SK-N-SH (cell line): ENCODE measurements at regions not wholly inside any gene's neighbourhood (a gene's known extent, or its start where the extent isn't known, plus 50 kb on each side); places are given as distances from the start of the nearest gene placed in this dataset.

Experiments
- CTCF ChIA-PET: fragments of 300-600, 350-600 bp; formaldehyde crosslinking; extraction: SDS; loops from one replicate; lab custom pipeline; 2021; lab: Yijun Ruan, JAX
- POLR2A ChIA-PET: fragments of 350-600 bp; sonication (Branson Sonifier 250); formaldehyde crosslinking; extraction: SDS; loops from one replicate; lab custom pipeline; 2020; ENCODE audit warnings: antibody characterized with exemption, inconsistent platforms; lab: Yijun Ruan, JAX
- DNase-seq: peaks from one replicate; pipeline ENCODE4 v3.0.0; 2012
- H2AFZ ChIP-seq: fragments of 200-600 bp; sonication (generic); 2 replicates; pipeline ENCODE4 v1.8.1; 2016; ENCODE audit warnings: antibody characterized with exemption, mild to moderate bottlenecking, low read depth
- H3F3A ChIP-seq: fragments of 200-600 bp; sonication (generic); replicated peaks from 2 replicates; pipeline ENCODE3; 2016; ENCODE audit warnings: antibody characterized with exemption, mild to moderate bottlenecking; ENCODE audit not compliant: insufficient read depth
- H3K27ac ChIP-seq, 2 experiments: fragments of 200-500 bp in 1 of 2; fragments of 200-600 bp in 1 of 2; sonication (Bioruptor generic) in 1 of 2; sonication (generic), shearing (Covaris generic) in 1 of 2; 2 replicates each; pipeline versions ENCODE4 v1.5.1 to v1.6.1; 2014 to 2016; ENCODE audit warnings: low read depth in 2 of 2, inconsistent platforms in 1 of 2, low read length in 1 of 2, mild to moderate bottlenecking in 1 of 2, mixed read lengths in 1 of 2
- H3K27me3 ChIP-seq: fragments of 200-600 bp; sonication (generic), shearing (Covaris generic); 2 replicates; pipeline ENCODE4 v1.6.1; 2016; ENCODE audit warnings: mixed run types; ENCODE audit not compliant: insufficient read depth
- H3K36me3 ChIP-seq, 2 experiments: fragments of 200-500 bp in 1 of 2; fragments of 200-600 bp in 1 of 2; sonication (Bioruptor generic) in 1 of 2; sonication (generic) in 1 of 2; replicated peaks in 1 of 2; 2 replicates each; pipeline versions ENCODE3 to v1.5.1; 2014 to 2016; ENCODE audit warnings: low read length in 1 of 2, mild to moderate bottlenecking in 1 of 2; ENCODE audit not compliant: insufficient read depth in 2 of 2, control insufficient read depth in 1 of 2
- H3K4me1 ChIP-seq, 2 experiments: fragments of 200-500 bp in 1 of 2; fragments of 200-600 bp in 1 of 2; sonication (Bioruptor generic) in 1 of 2; sonication (generic), shearing (Covaris generic) in 1 of 2; 2 replicates each; pipeline versions ENCODE4 v1.5.1 to v1.6.1; 2014 to 2016; ENCODE audit warnings: low read depth in 1 of 2, low read length in 1 of 2, mixed run types in 1 of 2; ENCODE audit not compliant: insufficient read depth in 2 of 2, control insufficient read depth in 1 of 2
- H3K4me2 ChIP-seq: fragments of 200-600 bp; sonication (generic), shearing (Covaris generic); 2 replicates; pipeline ENCODE4 v1.6.1; 2017; ENCODE audit warnings: mixed run types
- H3K4me3 ChIP-seq, 2 experiments: fragments of 200-500 bp in 1 of 2; fragments of 200-600 bp in 1 of 2; sonication (Bioruptor generic) in 1 of 2; sonication (generic), shearing (Covaris generic) in 1 of 2; 2 replicates each; pipeline versions ENCODE4 v1.5.1 to v1.8.1; 2014 to 2016; ENCODE audit warnings: low read depth in 2 of 2, inconsistent platforms in 1 of 2, low read length in 1 of 2, mild to moderate bottlenecking in 1 of 2, mixed read lengths in 1 of 2, moderate library complexity in 1 of 2
- H3K79me2 ChIP-seq: fragments of 200-600 bp; sonication (generic); 2 replicates; pipeline ENCODE4 v1.8.1; 2017; ENCODE audit warnings: mild to moderate bottlenecking; ENCODE audit not compliant: insufficient read depth
- H3K9ac ChIP-seq: fragments of 200-600 bp; sonication (generic); 2 replicates; pipeline ENCODE4 v1.6.1; 2017; ENCODE audit warnings: mixed run types
- H3K9me2 ChIP-seq: fragments of 200-600 bp; sonication (generic); 2 replicates; pipeline ENCODE4 v1.6.1; 2017; ENCODE audit warnings: mixed run types
- H3K9me3 ChIP-seq: fragments of 200-600 bp; sonication (generic); 2 replicates; pipeline ENCODE4 v1.6.1; 2017; ENCODE audit warnings: mixed run types, mild to moderate bottlenecking, moderate library complexity
- H4K20me1 ChIP-seq: fragments of 200-600 bp; sonication (generic); 2 replicates; pipeline ENCODE4 v1.6.1; 2017; ENCODE audit warnings: mild to moderate bottlenecking, mixed run types; ENCODE audit not compliant: insufficient read depth
- CTCF ChIP-seq: fragments of 200-600 bp; sonication (generic); IDR thresholded peaks from 2 replicates; pipeline ENCODE4 v1.6.1; 2017; ENCODE audit warnings: antibody characterized with exemption, mild to moderate bottlenecking, moderate library complexity
- ELF1 ChIP-seq: IDR thresholded peaks from 2 replicates; pipeline ENCODE4 v1.4.0; 2012
- EZH2phosphoT487 ChIP-seq: fragments of 200-600 bp; sonication (generic); IDR thresholded peaks from 2 replicates; pipeline ENCODE4 v1.6.1; 2017; ENCODE audit warnings: low read depth, mixed run types, mild to moderate bottlenecking, antibody characterized with exemption, moderate library complexity, borderline replicate concordance
- FOSL2 ChIP-seq: IDR thresholded peaks from 2 replicates; pipeline ENCODE4 v1.4.0; 2012; ENCODE audit warnings: low read depth, mild to moderate bottlenecking, moderate library complexity, borderline replicate concordance
- FOXJ3 ChIP-seq: sonication (generic); formaldehyde crosslinking; IDR thresholded peaks from 2 replicates; pipeline ENCODE4 v1.5.1; 2020; ENCODE audit warnings: mild to moderate bottlenecking, missing genetic modification reagents
- NRF1 ChIP-seq: IDR thresholded peaks from 2 replicates; pipeline ENCODE4 v1.6.1; 2012; ENCODE audit warnings: low read depth, mild to moderate bottlenecking, low read length
- PBX3 ChIP-seq: IDR thresholded peaks from 2 replicates; pipeline ENCODE4; 2012
- RCOR1 ChIP-seq: fragments of 150-350 bp; IDR thresholded peaks from 2 replicates; pipeline ENCODE4 v1.6.1; 2017; ENCODE audit warnings: antibody characterized with exemption, low read length
- RXRA ChIP-seq: IDR thresholded peaks from 2 replicates; pipeline ENCODE4 v1.4.0; 2012; ENCODE audit warnings: low read depth, mild to moderate bottlenecking, borderline replicate concordance
- WGBS: methylation state at CpG from one replicate; pipeline ENCODE4 v1.1.6; 2017; ENCODE audit warnings: low lambda C conversion rate; 5-methylcytosine and 5-hydroxymethylcytosine counted together

GRCh38 chr17:77485089-77485833, 344.5 kb downstream of the SEC14L1 start:
- H3K4me1 ChIP-seq, result peaks cover under 1 to 15% of the 10 kb centered on the region in 2 experiments; a peak in 1 of 4 replicates
- H3K79me2 ChIP-seq, result peaks cover 56% of the 10 kb centered on the region
- no peaks in the 10 kb centered on the region for H3K9me3 ChIP-seq
- peaks cover 28 to 35% of the 10 kb centered on the region in 2 experiments for H3K36me3 ChIP-seq
- H3K27ac ChIP-seq, result no peak overlapping the region
- POLR2A ChIA-PET, result no interaction called here
- DNase-seq, result no peak
- no peak overlapping the region for H3K4me2 ChIP-seq
- H4K20me1 ChIP-seq, result peaks cover 63% of the 10 kb centered on the region
- TF ChIP-seq EZH2phosphoT487, result no peak
- no peak for TF ChIP-seq ELF1
- no peak for TF ChIP-seq PBX3
- CTCF ChIA-PET, result interaction anchor here (1.8 kb wide), 1 partner anchor 9 kb away, joined by 6 read pairs; no protein-coding TSS in a partner anchor
- 93% methylated on average over 5 of the region's 5 CpGs for WGBS
- H3F3A ChIP-seq, result no peaks in the 10 kb centered on the region
- H2AFZ ChIP-seq, result no peak overlapping the region
- no peaks in the 10 kb centered on the region for H3K27me3 ChIP-seq
- H3K9ac ChIP-seq, result no peak overlapping the region
- no peak overlapping the region for H3K4me3 ChIP-seq
- H3K9me2 ChIP-seq, result no peaks in the 10 kb centered on the region

- CTCF ChIA-PET, result interaction anchor here (1.2 to 21.9 kb wide), 4 partner anchors 7 to 86 kb away, joined by 3 to 566 read pairs (median 18); no protein-coding TSS in a partner anchor
- TF ChIP-seq CTCF (no peak), FOXJ3 (CRISPR knock-in tag) (no peak), FOSL2 (no peak), EZH2phosphoT487 (no peak), RCOR1 (no peak), NRF1 (no peak), PBX3 (no peak), RXRA (no peak)
- peaks cover 44% of the 10 kb centered on the region for H4K20me1 ChIP-seq
- no peaks in the 10 kb centered on the region for H3K9me2 ChIP-seq
- 87% methylated on average over 17 of the region's 17 CpGs for WGBS
- no peak overlapping the region for H3K4me3 ChIP-seq
- H3K79me2 ChIP-seq, result peaks cover 36% of the 10 kb centered on the region
- no peaks in the 10 kb centered on the region for H3F3A ChIP-seq
- no peak overlapping the region for H3K27ac ChIP-seq
- POLR2A ChIA-PET, result no interaction called here
- H3K36me3 ChIP-seq, result peaks cover 36 to 48% of the 10 kb centered on the region in 2 experiments
- no peak overlapping the region for H3K9ac ChIP-seq
- H2AFZ ChIP-seq, result no peak overlapping the region
- DNase-seq, result no peak
- H3K27me3 ChIP-seq, result no peaks in the 10 kb centered on the region
- no peaks in the 10 kb centered on the region for H3K9me3 ChIP-seq
- H3K4me2 ChIP-seq, result no peak overlapping the region
- no peaks in the 10 kb centered on the region for H3K4me1 ChIP-seq
These were observed 346.5 kb downstream of the SEC14L1 start for GRCh38 chr17:77487211-77487629.
